Esophagus squamous epithelium (tissue), 5 donors: ENCODE measurements at regions not wholly inside any gene's neighbourhood (a gene's known extent, or its start where the extent isn't known, plus 50 kb on each side); places are given as distances from the start of the nearest gene placed in this dataset.
"Not testable (repeated sequence)": the region's sequence is repeated elsewhere in the genome, so short reads cannot be mapped to it uniquely, and the experiment has no call there.

Source experiments
- DNase-seq: peaks from one replicate; lab custom pipeline; 2025; lab: John Stamatoyannopoulos, UW
- H3K27ac ChIP-seq, 4 donors: fragments of 200-600 bp; sonication (generic); one replicate each; pipeline ENCODE4 v1.5.1; 2016 to 2019; ENCODE audit warnings: mild to moderate bottlenecking in 1 of 4
- H3K27me3 ChIP-seq, 4 donors: fragments of 200-600 bp; sonication (generic); 1 replicate in 3 of 4; 2 replicates in 1 of 4; pipeline versions ENCODE4 v1.5.1 to v1.6.0; 2017 to 2021; ENCODE audit warnings: antibody characterized with exemption in 1 of 4
- H3K36me3 ChIP-seq, 3 donors: fragments of 200-600 bp; sonication (generic); one replicate each; pipeline ENCODE4 v1.5.1; 2016 to 2019
- H3K4me1 ChIP-seq, 3 donors: fragments of 200-600 bp; sonication (generic); one replicate each; pipeline ENCODE4 v1.5.1; 2017 to 2019
- H3K4me3 ChIP-seq, 4 donors: fragments of 200-600 bp; sonication (generic); 1 replicate in 3 of 4; 2 replicates in 1 of 4; pipeline ENCODE4 v1.5.1; 2016 to 2019; ENCODE audit warnings: mild to moderate bottlenecking in 2 of 4, moderate library complexity in 1 of 4
- H3K9me3 ChIP-seq, 3 donors: fragments of 200-600 bp; sonication (generic); one replicate each; pipeline ENCODE4 v1.5.1; 2016 to 2019
- CTCF ChIP-seq, 6 experiments: fragments of 450-650 bp in 4 of 6; fragments of 200-600 bp in 2 of 6; sonication (generic) in 2 of 6; IDR thresholded peaks; one replicate each; pipeline ENCODE4 v1.5.1; 2016 to 2019; ENCODE audit warnings: antibody characterized with exemption in 6 of 6, mild to moderate bottlenecking in 4 of 6, moderate library complexity in 4 of 6
- POLR2A ChIP-seq, 4 donors: fragments of 450-650 bp; IDR thresholded peaks; one replicate each; pipeline ENCODE4 v1.6.1; 2017; ENCODE audit warnings: antibody characterized with exemption in 4 of 4, mild to moderate bottlenecking in 4 of 4, moderate library complexity in 3 of 4
- WGBS, 2 donors: methylation state at CpG; one replicate each; pipeline ENCODE4 v1.1.5; 2018; 5-methylcytosine and 5-hydroxymethylcytosine counted together
- intact Hi-C: fragments of 100-400 bp; cut with DNase I; formaldehyde crosslinking; loops from one replicate; pipeline ENCODE4 v1.15.0; 2022
- donor health status: DM: yes; HTN: yes; CAD: no.

GRCh38 chr7:39855325-39855674 is 94.8 kb upstream of the CDK13 start:
- WGBS, 2 donors, result 35 to 44% methylated on average over 1 of the region's 1 CpG
- Histone ChIP-seq H3K4me1 (peaks cover 0 to 3% (median 0%) of the 10 kb centered on the region in 3 donors), H3K9me3 (no peaks in the 10 kb centered on the region), H3K27me3 (peaks cover 0 to 3% (median 0%) of the 10 kb centered on the region in 4 donors), H3K27ac (no peak overlapping the region), H3K4me3 (peak overlapping the region; percentile 31 to 62 (median 40)), H3K36me3 (no peaks in the 10 kb centered on the region)
- no peak for DNase-seq
- no peak for TF ChIP-seq CTCF (IDR thresholded peaks at IDR 0.05)
- no peak for TF ChIP-seq POLR2A (IDR thresholded peaks at IDR 0.05)
- intact Hi-C loops, result no loop called here

DNA sequence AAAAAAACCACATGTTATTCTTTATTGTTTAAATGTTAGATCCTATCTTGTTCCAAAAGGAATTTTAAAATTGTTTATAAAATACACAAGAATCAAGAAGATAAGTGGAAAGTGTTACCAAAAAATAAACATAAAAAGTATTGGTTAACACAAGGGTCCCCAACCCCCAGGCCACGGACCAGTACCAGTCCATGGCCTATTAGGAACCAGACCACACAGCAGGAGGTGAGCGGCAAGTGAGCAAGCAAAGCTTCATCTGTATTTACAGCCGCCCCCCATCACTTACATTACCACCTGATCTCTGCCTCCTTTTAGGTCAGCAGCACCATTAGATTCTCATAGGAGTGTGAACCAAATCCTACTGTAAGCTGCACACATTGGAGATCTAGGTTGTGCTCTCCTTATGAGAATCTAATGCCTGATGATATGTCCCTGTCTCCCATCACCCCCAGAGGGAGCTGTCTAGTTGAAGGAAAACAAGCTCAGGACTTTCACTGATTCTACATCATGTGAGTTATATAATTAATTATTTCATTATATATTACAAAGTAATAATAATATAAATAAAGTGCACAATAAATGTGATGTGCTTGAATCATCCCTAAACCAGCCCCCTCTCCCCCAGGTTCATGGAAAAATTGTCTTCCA is 86.3 kb upstream of the CDK13 start:
- H3K27me3 ChIP-seq, H3K9me3 ChIP-seq, intact Hi-C loops, H3K27ac ChIP-seq, H3K36me3 ChIP-seq, H3K4me3 ChIP-seq, H3K4me1 ChIP-seq, DNase-seq: not testable (repeated sequence)
- 80 to 94% methylated on average over 3 of the region's 3 CpGs for WGBS, 2 donors
- TF ChIP-seq CTCF (IDR thresholded peaks at IDR 0.05), result peak in 2 of 6 experiments; percentile 5 to 25

DNA sequence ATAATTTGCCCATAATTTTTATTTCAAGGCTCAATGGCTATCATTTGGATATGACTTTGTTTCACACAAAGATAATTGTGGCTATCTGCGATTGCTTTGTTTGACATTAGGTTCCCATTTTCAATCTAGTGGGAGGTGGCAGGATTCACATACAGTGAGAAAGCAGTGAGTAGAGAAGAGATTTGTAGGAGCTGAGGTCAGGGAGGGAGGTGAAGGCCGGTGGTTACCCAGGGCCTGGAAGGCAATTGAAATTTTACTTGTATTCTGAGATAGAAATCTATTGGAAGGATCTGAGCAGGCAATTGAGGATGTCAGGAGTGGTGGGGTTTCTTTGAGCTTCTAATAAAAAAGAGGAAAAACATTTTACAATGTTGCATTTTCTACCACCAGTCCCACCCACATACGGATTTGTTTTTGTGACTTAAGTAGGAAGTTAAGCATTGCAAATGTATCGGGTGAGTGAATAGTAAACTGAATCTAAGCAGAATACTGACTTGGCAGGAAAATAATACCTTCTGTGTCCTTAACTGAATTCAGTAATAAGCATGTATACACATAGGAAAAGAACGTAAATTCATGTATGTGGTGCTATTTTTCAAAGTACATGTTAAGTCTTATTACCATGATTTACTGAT is 80.1 kb upstream of the CDK13 start:
- DNase-seq, H3K36me3 ChIP-seq, H3K27ac ChIP-seq, H3K9me3 ChIP-seq, H3K4me3 ChIP-seq, H3K4me1 ChIP-seq, H3K27me3 ChIP-seq, intact Hi-C loops: not testable (repeated sequence)
- 65 to 68% methylated on average over 5 of the region's 5 CpGs for WGBS, 2 donors

DNA sequence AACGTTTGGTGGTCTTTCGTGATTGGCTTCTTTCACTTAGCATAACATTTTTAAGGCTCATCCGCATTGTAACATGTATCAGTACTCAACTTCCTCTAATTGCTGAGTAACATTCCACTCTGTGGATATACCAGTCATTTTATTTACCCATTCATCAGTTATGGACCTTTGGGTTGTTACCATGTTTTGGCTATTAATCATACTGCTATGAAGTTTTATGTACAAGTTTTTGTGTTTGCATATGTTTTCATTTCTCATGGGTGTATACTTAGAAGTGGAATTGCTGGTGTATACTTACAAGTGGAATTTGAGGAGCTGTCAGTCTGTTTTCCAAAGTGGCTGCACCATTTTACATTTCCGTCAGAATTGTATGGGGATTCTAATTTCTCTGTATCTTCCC is 78.4 kb upstream of the CDK13 start:
- H3K4me3 ChIP-seq, intact Hi-C loops, H3K9me3 ChIP-seq, H3K27me3 ChIP-seq, H3K4me1 ChIP-seq, DNase-seq, H3K36me3 ChIP-seq, H3K27ac ChIP-seq: not testable (repeated sequence)
- WGBS, 2 donors, result 88 to 95% methylated on average over 4 of the region's 4 CpGs

DNA sequence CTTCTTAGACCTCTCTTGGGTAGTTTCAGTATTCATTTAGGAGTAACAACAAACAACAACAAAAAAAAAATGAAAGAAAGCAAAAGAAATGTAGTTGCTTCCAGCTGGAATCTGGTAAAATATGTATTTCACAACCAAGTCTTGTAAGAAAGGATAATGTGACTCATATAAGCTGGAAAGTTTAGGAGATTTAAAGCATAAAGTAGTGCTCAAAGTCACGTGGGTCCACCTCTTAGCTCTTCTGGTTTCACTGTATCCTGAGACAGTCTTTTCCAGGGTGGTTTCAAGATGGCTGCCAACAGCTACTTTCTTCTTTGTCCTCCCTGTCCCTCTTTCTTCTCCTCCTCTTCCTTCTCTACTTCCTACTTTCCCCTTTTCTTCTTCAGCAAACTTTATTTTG is 69.5 kb upstream of the CDK13 start:
- Histone ChIP-seq H3K36me3 (no peaks in the 10 kb centered on the region), H3K27me3 (no peaks in the 10 kb centered on the region), H3K9me3 (peaks cover 0 to 23% (median 16%) of the 10 kb centered on the region in 3 donors), H3K27ac (no peak overlapping the region), H3K4me3 (no peak overlapping the region), H3K4me1 (no peaks in the 10 kb centered on the region)
- no peak for DNase-seq
- WGBS, 2 donors, result 30 to 38% methylated on average over 1 of the region's 1 CpG
- TF ChIP-seq CTCF (IDR thresholded peaks at IDR 0.05) (no peak), POLR2A (IDR thresholded peaks at IDR 0.05) (no peak)
- intact Hi-C loops, result no loop called here

DNA sequence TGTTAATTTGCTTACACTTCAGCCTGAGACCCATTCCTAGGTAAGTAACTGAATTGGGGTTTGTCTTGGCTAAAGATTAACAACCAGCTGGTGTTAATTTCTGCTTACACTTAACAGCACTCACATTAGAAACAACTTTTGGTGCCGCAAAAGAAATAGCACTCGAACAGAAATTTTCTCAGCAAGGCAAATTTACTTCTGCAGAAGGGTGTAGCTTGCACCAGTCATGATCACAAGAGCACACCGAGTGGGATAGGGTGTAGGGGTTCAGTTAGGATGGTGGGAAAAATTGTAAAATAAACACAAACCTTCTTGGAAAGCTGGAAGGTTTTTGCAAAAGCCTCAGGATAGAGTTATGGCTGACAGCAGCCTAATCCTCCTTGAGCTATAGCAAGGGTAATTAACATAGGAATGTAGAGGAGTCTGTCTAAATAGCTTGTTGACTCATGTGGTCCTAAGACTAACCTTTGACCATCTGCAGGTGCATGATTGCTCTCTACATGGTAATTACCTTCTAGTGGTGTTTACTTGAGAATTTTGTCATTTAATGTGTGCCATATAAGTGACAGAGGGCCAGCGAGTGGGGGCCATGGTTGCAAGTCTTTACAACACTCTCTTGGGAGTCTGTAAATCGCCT is 67.8 kb upstream of the CDK13 start:
- no peaks in the 10 kb centered on the region for H3K4me1 ChIP-seq
- 78 to 93% methylated on average over 5 of the region's 5 CpGs for WGBS, 2 donors
- no peaks in the 10 kb centered on the region for H3K36me3 ChIP-seq
- intact Hi-C loops, result no loop called here
- no peak overlapping the region for H3K27ac ChIP-seq
- no peak overlapping the region for H3K4me3 ChIP-seq
- no peak for DNase-seq
- TF ChIP-seq CTCF (IDR thresholded peaks at IDR 0.05), result no peak
- TF ChIP-seq POLR2A (IDR thresholded peaks at IDR 0.05), result no peak
- H3K9me3 ChIP-seq, result peaks cover 0 to 23% (median 16%) of the 10 kb centered on the region in 3 donors
- no peaks in the 10 kb centered on the region for H3K27me3 ChIP-seq
